Skin of body (tissue), 1 donor: ENCODE measurements at regions not wholly inside any gene's neighbourhood (a gene's known extent, or its start where the extent isn't known, plus 50 kb on each side); places are given as distances from the start of the nearest gene placed in this dataset.

Source experiments
- DNase-seq: peaks from one replicate; lab custom pipeline; 2025; lab: John Stamatoyannopoulos, UW

GRCh38 chr2:200751786-200752185 lies 59.9 kb upstream of the BZW1 start:
- DNase-seq, result no peak

DNA sequence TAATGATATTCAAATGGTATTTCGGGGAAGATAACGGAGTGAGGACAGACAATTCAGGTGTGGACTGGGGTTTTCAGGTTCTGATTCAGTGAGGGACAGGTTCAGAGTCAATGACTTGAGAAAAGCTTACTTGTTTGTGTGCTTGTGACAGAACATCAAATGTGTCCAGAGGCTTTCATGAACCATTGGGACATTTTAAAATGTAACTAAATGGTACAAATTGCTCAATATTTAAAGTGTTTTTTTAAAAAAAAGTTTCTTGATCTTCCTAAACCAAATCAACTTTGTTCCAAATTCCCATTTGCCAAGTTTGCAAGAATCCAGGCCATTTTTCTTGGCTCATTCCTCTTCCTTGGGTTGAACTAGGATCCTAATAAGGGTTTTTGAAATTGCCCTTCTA lies 59.4 kb upstream of the BZW1 start:
- no peak for DNase-seq

GRCh38 chr2:200752835-200753234 lies 58.9 kb upstream of the BZW1 start:
- DNase-seq, result no peak

DNA sequence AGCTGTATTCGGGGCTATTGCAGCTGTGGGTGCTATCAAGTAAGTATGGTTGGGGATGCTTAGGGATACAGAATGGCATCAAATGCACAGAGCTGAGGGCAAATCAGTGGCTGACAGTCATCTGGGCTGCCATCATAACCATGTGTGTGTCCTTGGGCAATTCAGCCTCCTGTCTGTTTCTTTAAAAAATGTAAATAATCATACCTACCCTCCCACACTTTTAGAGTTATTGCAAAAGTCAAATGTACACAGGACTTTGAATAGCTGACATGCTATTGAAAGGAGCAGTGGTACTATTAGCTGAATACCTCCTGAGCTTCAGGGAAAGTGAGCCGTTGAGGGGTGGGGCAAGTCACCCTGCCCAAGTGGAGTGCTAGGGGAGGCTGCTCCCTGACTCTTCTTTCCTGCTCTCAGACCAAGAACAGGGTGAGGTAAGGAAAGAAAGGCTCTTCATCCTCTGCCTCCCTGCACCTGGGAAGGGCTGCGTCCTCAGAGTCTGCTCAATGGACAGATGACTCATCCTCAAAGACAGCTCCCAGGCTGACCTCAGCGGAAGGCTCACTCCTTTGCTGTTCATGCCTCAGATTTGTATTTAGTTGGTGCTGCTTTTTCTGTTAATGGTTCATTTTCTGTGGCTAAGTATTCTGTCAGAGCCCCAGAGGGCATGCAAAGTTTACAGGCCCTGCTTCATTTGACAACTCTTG lies 54.9 kb upstream of the BZW1 start:
- DNase-seq, result no peak

DNA sequence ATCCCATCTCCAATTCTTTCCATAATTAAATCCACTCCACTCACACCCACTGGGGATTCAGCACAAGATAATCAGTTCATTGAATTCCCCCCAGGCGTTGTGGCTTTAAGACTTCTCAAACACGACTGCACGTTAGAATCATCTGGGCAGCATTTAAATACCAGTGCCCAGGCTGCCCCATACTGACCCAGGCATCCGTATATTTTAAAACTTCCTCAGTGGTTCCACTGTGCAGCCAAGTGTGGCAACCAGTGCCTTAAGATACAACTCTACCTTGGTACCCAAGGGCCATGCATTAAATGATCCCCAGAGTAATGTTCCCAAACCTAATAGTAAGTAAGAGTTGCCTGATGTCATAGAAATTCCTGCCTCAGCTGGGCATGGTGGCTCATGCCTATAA lies 54.3 kb upstream of the BZW1 start:
- no peak for DNase-seq

GRCh38 chr2:200758341-200758740 lies 53.4 kb upstream of the BZW1 start:
- no peak for DNase-seq

- DNase-seq, result no peak
Observed at GRCh38 chr2:200761266-200761665, 50.4 kb upstream of the BZW1 start.
